ENCODE measurements at regions not wholly inside any gene's neighbourhood (a gene's known extent, or its start where the extent isn't known, plus 50 kb on each side); places are given as distances from the start of the nearest gene placed in this dataset.
"Not testable (repeated sequence)": the region's sequence is repeated elsewhere in the genome, so short reads cannot be mapped to it uniquely, and the experiment has no call there.

GRCh38 chr10:21292763-21293517 lies 232.5 kb downstream of the SKIDA1 start:
- peak; percentile 92 for DNase-seq (ENCODE audit: low spot score)

GRCh38 chr10:21290499-21291160 lies 234.9 kb downstream of the SKIDA1 start:
- DNase-seq (ENCODE audit: low spot score) = no peak

GRCh38 chr10:21289961-21290360 lies 235.5 kb downstream of the SKIDA1 start:
- no peak for DNase-seq (ENCODE audit: low spot score)

GRCh38 chr10:21289271-21289670 lies 236.2 kb downstream of the SKIDA1 start:
- no peak for DNase-seq (ENCODE audit: low spot score)

GRCh38 chr10:21285742-21286331 lies 239.6 kb downstream of the SKIDA1 start:
- peak; percentile 75 for DNase-seq (ENCODE audit: low spot score)

- no peak for DNase-seq (ENCODE audit: low spot score)
Observed at GRCh38 chr10:21285207-21285606, 240.3 kb downstream of the SKIDA1 start.

- no peak for DNase-seq (ENCODE audit: low spot score)
Observed at GRCh38 chr10:21284301-21284700, 241.2 kb downstream of the SKIDA1 start.

GRCh38 chr10:21283053-21283452 lies 242.4 kb downstream of the SKIDA1 start:
- DNase-seq (ENCODE audit: low spot score) = not testable (repeated sequence)

GRCh38 chr10:21281765-21282484 lies 243.6 kb downstream of the SKIDA1 start:
- DNase-seq (ENCODE audit: low spot score) = no peak

- DNase-seq (ENCODE audit: low spot score) = no peak
Observed at GRCh38 chr10:21280971-21281572, 244.4 kb downstream of the SKIDA1 start.

- DNase-seq (ENCODE audit: low spot score) = no peak
Observed at GRCh38 chr10:21280037-21280436, 245.4 kb downstream of the SKIDA1 start.

- DNase-seq (ENCODE audit: low spot score) = no peak
Observed at GRCh38 chr10:21279217-21279575, 246.3 kb downstream of the SKIDA1 start.

- peak; percentile 78 for DNase-seq (ENCODE audit: low spot score)
Observed at GRCh38 chr10:21278491-21279216, 246.8 kb downstream of the SKIDA1 start.

- DNase-seq (ENCODE audit: low spot score) = no peak
Observed at GRCh38 chr10:21273400-21273968, 252.0 kb downstream of the SKIDA1 start.

GRCh38 chr10:21272643-21273399 lies 252.7 kb downstream of the SKIDA1 start:
- DNase-seq (ENCODE audit: low spot score) = no peak

GRCh38 chr10:21270976-21271375 lies 254.5 kb downstream of the SKIDA1 start:
- no peak for DNase-seq (ENCODE audit: low spot score)

GRCh38 chr10:21269289-21269688 lies 256.2 kb downstream of the SKIDA1 start:
- no peak for DNase-seq (ENCODE audit: low spot score)

- no peak for DNase-seq (ENCODE audit: low spot score)
Observed at GRCh38 chr10:21265622-21266021, 259.9 kb downstream of the SKIDA1 start.

- DNase-seq (ENCODE audit: low spot score) = no peak
Observed at GRCh38 chr10:21264271-21264670, 261.2 kb downstream of the SKIDA1 start.

- no peak for DNase-seq (ENCODE audit: low spot score)
Observed at GRCh38 chr10:21263839-21264238, 261.6 kb downstream of the SKIDA1 start.

All from RKO (cell line).